K562 (cell line): ENCODE measurements at regions not wholly inside any gene's neighbourhood (a gene's known extent, or its start where the extent isn't known, plus 50 kb on each side); places are given as distances from the start of the nearest gene placed in this dataset.

ENCODE experiments used
- BHLHE40 ChIP-seq: IDR thresholded peaks from 2 replicates; pipeline ENCODE4 v1.6.1; 2011; ENCODE audit warnings: low read length, improper control_type of control experiment
- RFX7 ChIP-seq: fragments of 250-450 bp; sonication (Bioruptor Pico); IDR thresholded peaks from 2 replicates; pipeline ENCODE4 v1.5.1; 2021; ENCODE audit warnings: mild to moderate bottlenecking
- TF ChIP-seq, protein P1 (sequence below): fragments of 200-600 bp; sonication (generic); IDR thresholded peaks from one replicate; pipeline ENCODE4 v1.6.1; 2012; ENCODE audit warnings: mild to moderate bottlenecking, low read depth, low read length, inconsistent platforms
- TF ChIP-seq, protein P2 (sequence below), 2 experiments: IDR thresholded peaks; 2 replicates each; pipeline ENCODE4 v1.6.1; 2011; ENCODE audit warnings: borderline replicate concordance in 1 of 2, control low read depth in 1 of 2, low read depth in 1 of 2, low read length in 1 of 2, mild to moderate bottlenecking in 1 of 2, mixed read lengths in 1 of 2, moderate library complexity in 1 of 2; ENCODE audit not compliant: insufficient read depth in 1 of 2, insufficient read length in 1 of 2, poor library complexity in 1 of 2, severe bottlenecking in 1 of 2; ENCODE audit errors: extremely low read depth in 1 of 2

DNA sequence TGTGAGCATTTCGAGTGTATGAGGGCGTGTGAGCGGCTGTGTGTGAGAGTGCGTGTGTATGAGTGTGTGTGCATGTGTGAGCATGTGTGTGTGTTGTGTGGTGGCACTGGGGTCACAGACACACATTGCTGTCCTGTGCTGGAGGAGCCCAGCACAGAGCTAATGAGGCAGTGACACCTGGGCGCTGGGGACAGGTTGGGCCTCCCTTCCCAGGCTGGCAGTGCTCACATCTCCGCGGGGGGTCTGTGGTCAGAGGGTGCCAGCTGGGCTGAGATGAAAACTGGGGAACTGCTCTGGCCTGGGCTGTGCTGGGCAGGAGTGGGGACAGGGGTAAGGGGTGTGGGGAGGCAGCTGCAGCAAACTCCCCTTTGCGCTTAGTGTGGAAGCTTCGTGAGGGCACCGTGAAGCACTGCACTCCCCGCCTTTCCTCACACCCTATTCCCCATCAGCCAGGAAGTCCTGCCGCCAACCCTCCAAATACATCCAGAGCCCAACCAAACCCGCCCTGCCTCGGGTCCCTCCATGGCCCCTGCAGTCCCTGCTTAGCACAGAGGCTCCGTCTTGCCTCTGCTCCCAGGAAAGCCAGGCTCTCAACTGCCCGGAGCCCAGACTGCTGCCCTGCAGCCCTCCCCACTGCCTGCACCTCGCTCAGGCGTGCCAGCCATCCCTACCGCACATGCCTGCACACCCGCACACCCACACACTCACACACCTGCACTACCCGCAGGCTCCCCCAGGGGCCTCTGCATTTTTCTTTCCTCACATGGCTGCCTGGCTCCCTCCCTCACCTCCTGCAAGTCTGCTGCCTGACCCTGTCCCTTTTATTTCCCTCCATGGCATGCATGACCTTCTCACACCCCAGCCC, 62.0 kb upstream of the THY1 start (continued):
- TF ChIP-seq, protein P1, sequence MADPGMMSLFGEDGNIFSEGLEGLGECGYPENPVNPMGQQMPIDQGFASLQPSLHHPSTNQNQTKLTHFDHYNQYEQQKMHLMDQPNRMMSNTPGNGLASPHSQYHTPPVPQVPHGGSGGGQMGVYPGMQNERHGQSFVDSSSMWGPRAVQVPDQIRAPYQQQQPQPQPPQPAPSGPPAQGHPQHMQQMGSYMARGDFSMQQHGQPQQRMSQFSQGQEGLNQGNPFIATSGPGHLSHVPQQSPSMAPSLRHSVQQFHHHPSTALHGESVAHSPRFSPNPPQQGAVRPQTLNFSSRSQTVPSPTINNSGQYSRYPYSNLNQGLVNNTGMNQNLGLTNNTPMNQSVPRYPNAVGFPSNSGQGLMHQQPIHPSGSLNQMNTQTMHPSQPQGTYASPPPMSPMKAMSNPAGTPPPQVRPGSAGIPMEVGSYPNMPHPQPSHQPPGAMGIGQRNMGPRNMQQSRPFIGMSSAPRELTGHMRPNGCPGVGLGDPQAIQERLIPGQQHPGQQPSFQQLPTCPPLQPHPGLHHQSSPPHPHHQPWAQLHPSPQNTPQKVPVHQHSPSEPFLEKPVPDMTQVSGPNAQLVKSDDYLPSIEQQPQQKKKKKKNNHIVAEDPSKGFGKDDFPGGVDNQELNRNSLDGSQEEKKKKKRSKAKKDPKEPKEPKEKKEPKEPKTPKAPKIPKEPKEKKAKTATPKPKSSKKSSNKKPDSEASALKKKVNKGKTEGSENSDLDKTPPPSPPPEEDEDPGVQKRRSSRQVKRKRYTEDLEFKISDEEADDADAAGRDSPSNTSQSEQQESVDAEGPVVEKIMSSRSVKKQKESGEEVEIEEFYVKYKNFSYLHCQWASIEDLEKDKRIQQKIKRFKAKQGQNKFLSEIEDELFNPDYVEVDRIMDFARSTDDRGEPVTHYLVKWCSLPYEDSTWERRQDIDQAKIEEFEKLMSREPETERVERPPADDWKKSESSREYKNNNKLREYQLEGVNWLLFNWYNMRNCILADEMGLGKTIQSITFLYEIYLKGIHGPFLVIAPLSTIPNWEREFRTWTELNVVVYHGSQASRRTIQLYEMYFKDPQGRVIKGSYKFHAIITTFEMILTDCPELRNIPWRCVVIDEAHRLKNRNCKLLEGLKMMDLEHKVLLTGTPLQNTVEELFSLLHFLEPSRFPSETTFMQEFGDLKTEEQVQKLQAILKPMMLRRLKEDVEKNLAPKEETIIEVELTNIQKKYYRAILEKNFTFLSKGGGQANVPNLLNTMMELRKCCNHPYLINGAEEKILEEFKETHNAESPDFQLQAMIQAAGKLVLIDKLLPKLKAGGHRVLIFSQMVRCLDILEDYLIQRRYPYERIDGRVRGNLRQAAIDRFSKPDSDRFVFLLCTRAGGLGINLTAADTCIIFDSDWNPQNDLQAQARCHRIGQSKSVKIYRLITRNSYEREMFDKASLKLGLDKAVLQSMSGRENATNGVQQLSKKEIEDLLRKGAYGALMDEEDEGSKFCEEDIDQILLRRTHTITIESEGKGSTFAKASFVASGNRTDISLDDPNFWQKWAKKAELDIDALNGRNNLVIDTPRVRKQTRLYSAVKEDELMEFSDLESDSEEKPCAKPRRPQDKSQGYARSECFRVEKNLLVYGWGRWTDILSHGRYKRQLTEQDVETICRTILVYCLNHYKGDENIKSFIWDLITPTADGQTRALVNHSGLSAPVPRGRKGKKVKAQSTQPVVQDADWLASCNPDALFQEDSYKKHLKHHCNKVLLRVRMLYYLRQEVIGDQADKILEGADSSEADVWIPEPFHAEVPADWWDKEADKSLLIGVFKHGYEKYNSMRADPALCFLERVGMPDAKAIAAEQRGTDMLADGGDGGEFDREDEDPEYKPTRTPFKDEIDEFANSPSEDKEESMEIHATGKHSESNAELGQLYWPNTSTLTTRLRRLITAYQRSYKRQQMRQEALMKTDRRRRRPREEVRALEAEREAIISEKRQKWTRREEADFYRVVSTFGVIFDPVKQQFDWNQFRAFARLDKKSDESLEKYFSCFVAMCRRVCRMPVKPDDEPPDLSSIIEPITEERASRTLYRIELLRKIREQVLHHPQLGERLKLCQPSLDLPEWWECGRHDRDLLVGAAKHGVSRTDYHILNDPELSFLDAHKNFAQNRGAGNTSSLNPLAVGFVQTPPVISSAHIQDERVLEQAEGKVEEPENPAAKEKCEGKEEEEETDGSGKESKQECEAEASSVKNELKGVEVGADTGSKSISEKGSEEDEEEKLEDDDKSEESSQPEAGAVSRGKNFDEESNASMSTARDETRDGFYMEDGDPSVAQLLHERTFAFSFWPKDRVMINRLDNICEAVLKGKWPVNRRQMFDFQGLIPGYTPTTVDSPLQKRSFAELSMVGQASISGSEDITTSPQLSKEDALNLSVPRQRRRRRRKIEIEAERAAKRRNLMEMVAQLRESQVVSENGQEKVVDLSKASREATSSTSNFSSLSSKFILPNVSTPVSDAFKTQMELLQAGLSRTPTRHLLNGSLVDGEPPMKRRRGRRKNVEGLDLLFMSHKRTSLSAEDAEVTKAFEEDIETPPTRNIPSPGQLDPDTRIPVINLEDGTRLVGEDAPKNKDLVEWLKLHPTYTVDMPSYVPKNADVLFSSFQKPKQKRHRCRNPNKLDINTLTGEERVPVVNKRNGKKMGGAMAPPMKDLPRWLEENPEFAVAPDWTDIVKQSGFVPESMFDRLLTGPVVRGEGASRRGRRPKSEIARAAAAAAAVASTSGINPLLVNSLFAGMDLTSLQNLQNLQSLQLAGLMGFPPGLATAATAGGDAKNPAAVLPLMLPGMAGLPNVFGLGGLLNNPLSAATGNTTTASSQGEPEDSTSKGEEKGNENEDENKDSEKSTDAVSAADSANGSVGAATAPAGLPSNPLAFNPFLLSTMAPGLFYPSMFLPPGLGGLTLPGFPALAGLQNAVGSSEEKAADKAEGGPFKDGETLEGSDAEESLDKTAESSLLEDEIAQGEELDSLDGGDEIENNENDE: no peak
- TF ChIP-seq RFX7 (no peak), BHLHE40 (peak; percentile 52; the same call in 1 of the 2 replicates)
- TF ChIP-seq, protein P2, sequence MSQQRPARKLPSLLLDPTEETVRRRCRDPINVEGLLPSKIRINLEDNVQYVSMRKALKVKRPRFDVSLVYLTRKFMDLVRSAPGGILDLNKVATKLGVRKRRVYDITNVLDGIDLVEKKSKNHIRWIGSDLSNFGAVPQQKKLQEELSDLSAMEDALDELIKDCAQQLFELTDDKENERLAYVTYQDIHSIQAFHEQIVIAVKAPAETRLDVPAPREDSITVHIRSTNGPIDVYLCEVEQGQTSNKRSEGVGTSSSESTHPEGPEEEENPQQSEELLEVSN (IDR thresholded peaks at IDR 0.05; ENCODE audit: borderline replicate concordance in 1 of 2, extremely low read depth in 1 of 2, insufficient read depth in 1 of 2, insufficient read length in 1 of 2, low read depth in 1 of 2, low read length in 1 of 2, poor library complexity in 1 of 2, severe bottlenecking in 1 of 2): peak in 1 of 2 experiments; percentile 11
